Stimulated activated CD8-positive, alpha-beta memory T cell treated with anti-CD3 and anti-CD28 coated beads, Interleukin-7, amount 100 ng/mL, for 4 hours (primary cell): ENCODE measurements at regions not wholly inside any gene's neighbourhood (a gene's known extent, or its start where the extent isn't known, plus 50 kb on each side); places are given as distances from the start of the nearest gene placed in this dataset.

ENCODE experiments used
- DNase-seq, 2 donors: peaks; one replicate each; pipeline ENCODE4 v3.0.0-alpha.2; 2020; ENCODE audit warnings: low read depth in 2 of 2

- DNase-seq: no peak
These were observed 57.2 kb upstream of the ACVR1 start for GRCh38 chr2:157933160-157933920.

- no peak for DNase-seq
These were observed 56.5 kb upstream of the ACVR1 start for GRCh38 chr2:157932480-157933159.

- DNase-seq: no peak
These were observed 55.4 kb upstream of the ACVR1 start for GRCh38 chr2:157931542-157931941.

- no peak for DNase-seq
These were observed 54.6 kb upstream of the ACVR1 start for GRCh38 chr2:157930728-157931127.

- DNase-seq: no peak
These were observed 53.9 kb upstream of the ACVR1 start for GRCh38 chr2:157929871-157930667.

GRCh38 chr2:157928372-157928771 lies 52.2 kb upstream of the ACVR1 start:
- DNase-seq: no peak

GRCh38 chr2:157927155-157927554 lies 51.0 kb upstream of the ACVR1 start:
- DNase-seq: no peak
